HL-60 (cell line): ENCODE measurements at regions not wholly inside any gene's neighbourhood (a gene's known extent, or its start where the extent isn't known, plus 50 kb on each side); places are given as distances from the start of the nearest gene placed in this dataset.

Source experiments
- DNase-seq, 2 experiments: peaks; one replicate each; pipeline ENCODE4 v3.0.0-alpha.2; 2010 to 2020; ENCODE audit warnings: low read depth in 1 of 2, low spot score in 1 of 2
- H3K27ac ChIP-seq: fragments of 250-450 bp; sonication (Bioruptor Pico); replicated peaks from 2 replicates; pipeline ENCODE4 v1.5.1; 2020; ENCODE audit warnings: mild to moderate bottlenecking, moderate library complexity
- H3K27me3 ChIP-seq: fragments of 250-450 bp; sonication (Bioruptor Pico); 2 replicates; pipeline ENCODE4 v1.5.1; 2021; ENCODE audit warnings: mild to moderate bottlenecking, moderate library complexity; ENCODE audit not compliant: insufficient read depth, poor library complexity, severe bottlenecking
- H3K4me3 ChIP-seq: replicated peaks from 2 replicates; pipeline ENCODE4 v1.5.1; 2011; ENCODE audit warnings: mild to moderate bottlenecking, control low read depth, low read length; ENCODE audit not compliant: insufficient read depth
- CTCF ChIP-seq: IDR thresholded peaks from one replicate; pipeline ENCODE4 v1.5.1; 2011; ENCODE audit warnings: low read length, control low read depth, inconsistent platforms; ENCODE audit not compliant: insufficient read depth
- GABPA ChIP-seq: IDR thresholded peaks from 2 replicates; pipeline ENCODE4 v1.6.1; 2012; ENCODE audit warnings: low read depth
- POLR2AphosphoS5 ChIP-seq: IDR thresholded peaks from 2 replicates; pipeline ENCODE4 v1.6.1; 2012; ENCODE audit warnings: low read depth
- REST ChIP-seq: IDR thresholded peaks from 2 replicates; pipeline ENCODE4 v1.6.1; 2012; ENCODE audit warnings: low read depth; ENCODE audit not compliant: insufficient replicate concordance
- SPI1 ChIP-seq: IDR thresholded peaks from 2 replicates; pipeline ENCODE4 v1.6.1; 2012; ENCODE audit warnings: low read depth, mild to moderate bottlenecking, borderline replicate concordance

GRCh38 chr15:79169526-79170133, 79.0 kb upstream of the RASGRF1 start:
- Histone ChIP-seq H3K4me3 (no peak overlapping the region), H3K27ac (no peak overlapping the region), H3K27me3 (no peaks in the 10 kb centered on the region)
- TF ChIP-seq REST (no peak), POLR2AphosphoS5 (no peak), GABPA (no peak), CTCF (no peak), SPI1 (no peak)
- DNase-seq, result no peak

- Histone ChIP-seq H3K4me3 (no peak overlapping the region), H3K27ac (no peak overlapping the region), H3K27me3 (no peaks in the 10 kb centered on the region)
- no peak for TF ChIP-seq POLR2AphosphoS5
- no peak for TF ChIP-seq REST
- TF ChIP-seq SPI1, result no peak
- TF ChIP-seq CTCF, result no peak
- TF ChIP-seq GABPA, result no peak
- no peak for DNase-seq
Measured at GRCh38 chr15:79168922-79169456, 78.4 kb upstream of the RASGRF1 start.

DNA sequence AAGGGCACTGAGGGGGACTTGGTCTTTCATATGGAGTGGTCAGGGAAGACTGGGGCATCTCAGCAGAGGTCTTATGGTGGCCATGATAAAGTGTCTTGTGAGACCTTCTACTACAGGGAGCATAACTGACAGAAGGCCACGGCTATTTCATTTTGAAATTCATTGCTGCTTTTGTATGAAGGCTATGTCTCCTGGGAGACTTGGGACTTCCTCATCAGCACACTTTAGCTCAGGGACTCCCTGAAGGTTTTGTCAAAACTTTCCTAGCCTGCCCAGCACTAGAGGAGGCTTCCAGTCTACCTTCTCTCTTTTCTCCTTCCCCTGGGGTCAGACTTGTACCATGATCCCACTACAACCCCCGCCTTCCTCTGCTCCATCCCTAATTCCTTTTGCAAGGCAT, 77.2 kb upstream of the RASGRF1 start:
- TF ChIP-seq CTCF (no peak), POLR2AphosphoS5 (no peak), GABPA (no peak), SPI1 (no peak), REST (no peak)
- H3K27me3 ChIP-seq, result no peaks in the 10 kb centered on the region
- H3K4me3 ChIP-seq, result no peak overlapping the region
- H3K27ac ChIP-seq, result no peak overlapping the region
- DNase-seq, result no peak
